B cell (primary cell): ENCODE measurements at regions not wholly inside any gene's neighbourhood (a gene's known extent, or its start where the extent isn't known, plus 50 kb on each side); places are given as distances from the start of the nearest gene placed in this dataset.
"Not testable (repeated sequence)": the region's sequence is repeated elsewhere in the genome, so short reads cannot be mapped to it uniquely, and the experiment has no call there.

Experiments used
- CTCF ChIP-seq: fragments of 200-600 bp; IDR thresholded peaks from one replicate; pipeline ENCODE4 v1.8.0; 2022; ENCODE audit warnings: antibody characterized with exemption, mild to moderate bottlenecking
- EZH2 ChIP-seq: IDR thresholded peaks from 2 replicates; pipeline ENCODE4 v1.6.1; 2012; ENCODE audit warnings: borderline replicate concordance, low read depth, mild to moderate bottlenecking, moderate library complexity, low read length; ENCODE audit not compliant: insufficient read depth, poor library complexity, severe bottlenecking

DNA sequence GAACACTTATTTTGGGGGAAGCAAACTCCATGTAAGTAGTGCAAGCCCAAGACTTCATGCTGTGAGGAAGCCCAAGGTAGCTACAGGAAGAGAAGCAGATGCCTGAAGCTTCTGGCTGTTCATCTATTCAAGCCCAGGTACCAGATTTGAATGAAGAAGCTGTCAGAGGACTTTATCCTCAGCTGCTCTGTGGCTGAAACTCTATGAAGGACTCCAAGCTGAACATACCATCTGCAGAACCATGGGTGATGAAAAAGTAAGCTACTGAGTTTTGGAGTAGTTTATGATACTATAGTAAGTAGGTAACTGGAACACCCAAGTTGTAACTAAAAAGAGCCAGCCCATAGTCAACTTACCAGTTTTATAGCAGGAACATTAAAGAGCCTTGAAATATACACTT is 211.6 kb upstream of the TMEM229A start:
- not testable (repeated sequence) for TF ChIP-seq CTCF, EZH2
